ENCODE measurements at regions not wholly inside any gene's neighbourhood (a gene's known extent, or its start where the extent isn't known, plus 50 kb on each side); places are given as distances from the start of the nearest gene placed in this dataset.

GRCh38 chr2:7625392-7626138, 708.4 kb downstream of the RNF144A start:
- intact Hi-C loops (cut with DNase I; ENCODE audit: low total_unique reads) = no loop called here

GRCh38 chr2:7626139-7626537, 708.9 kb downstream of the RNF144A start:
- H3K27me3 ChIP-seq = no peaks in the 10 kb centered on the region
- no peak overlapping the region for H3K27ac ChIP-seq
- no peaks in the 10 kb centered on the region for H3K9me3 ChIP-seq
- TF ChIP-seq CTCF (IDR thresholded peaks at IDR 0.05) = no peak
- no peak for TF ChIP-seq POLR2A (IDR thresholded peaks at IDR 0.05)
- H3K4me3 ChIP-seq = no peak overlapping the region
- no peaks in the 10 kb centered on the region for H3K4me1 ChIP-seq
- H3K36me3 ChIP-seq = no peaks in the 10 kb centered on the region
- DNase-seq = no peak
- intact Hi-C loops (cut with DNase I; ENCODE audit: low total_unique reads) = no loop called here

More at GRCh38 chr2:7625392-7626138, 708.4 kb downstream of the RNF144A start:
- no peak for TF ChIP-seq POLR2A (IDR thresholded peaks at IDR 0.05)
- no peak for TF ChIP-seq CTCF (IDR thresholded peaks at IDR 0.05)
- no peak overlapping the region for H3K27ac ChIP-seq
- no peak for DNase-seq
- no peaks in the 10 kb centered on the region for H3K4me1 ChIP-seq
- no peaks in the 10 kb centered on the region for H3K27me3 ChIP-seq
- H3K4me3 ChIP-seq = no peak overlapping the region
- no peaks in the 10 kb centered on the region for H3K36me3 ChIP-seq
- no peaks in the 10 kb centered on the region for H3K9me3 ChIP-seq

- Histone ChIP-seq H3K27me3 (no peaks in the 10 kb centered on the region), H3K9me3 (no peaks in the 10 kb centered on the region), H3K4me1 (no peaks in the 10 kb centered on the region), H3K27ac (no peak overlapping the region), H3K36me3 (no peaks in the 10 kb centered on the region), H3K4me3 (no peak overlapping the region)
- DNase-seq = no peak
- no peak for TF ChIP-seq POLR2A (IDR thresholded peaks at IDR 0.05)
- no peak for TF ChIP-seq CTCF (IDR thresholded peaks at IDR 0.05)
- intact Hi-C loops (cut with DNase I; ENCODE audit: low total_unique reads) = no loop called here
These were observed 710.4 kb downstream of the RNF144A start for GRCh38 chr2:7627583-7627982.

GRCh38 chr2:7632420-7632819, 715.2 kb downstream of the RNF144A start:
- no peaks in the 10 kb centered on the region for H3K27me3 ChIP-seq
- no peak for TF ChIP-seq POLR2A (IDR thresholded peaks at IDR 0.05)
- no peak for TF ChIP-seq CTCF (IDR thresholded peaks at IDR 0.05)
- no peak for DNase-seq
- no peak overlapping the region for H3K4me3 ChIP-seq
- no peaks in the 10 kb centered on the region for H3K4me1 ChIP-seq
- H3K27ac ChIP-seq = no peak overlapping the region
- intact Hi-C loops (cut with DNase I; ENCODE audit: low total_unique reads) = no loop called here
- H3K9me3 ChIP-seq = no peaks in the 10 kb centered on the region
- no peaks in the 10 kb centered on the region for H3K36me3 ChIP-seq

- no peak overlapping the region for H3K27ac ChIP-seq
- no peaks in the 10 kb centered on the region for H3K36me3 ChIP-seq
- H3K9me3 ChIP-seq = no peaks in the 10 kb centered on the region
- intact Hi-C loops (cut with DNase I; ENCODE audit: low total_unique reads) = no loop called here
- no peak for TF ChIP-seq CTCF (IDR thresholded peaks at IDR 0.05)
- TF ChIP-seq POLR2A (IDR thresholded peaks at IDR 0.05) = no peak
- DNase-seq = no peak
- no peaks in the 10 kb centered on the region for H3K4me1 ChIP-seq
- no peak overlapping the region for H3K4me3 ChIP-seq
- H3K27me3 ChIP-seq = no peaks in the 10 kb centered on the region
These were observed 716.4 kb downstream of the RNF144A start for GRCh38 chr2:7633566-7634153.
